Mesenchymal stem cell (in vitro differentiated cells and primary cell): ENCODE measurements at regions not wholly inside any gene's neighbourhood (a gene's known extent, or its start where the extent isn't known, plus 50 kb on each side); places are given as distances from the start of the nearest gene placed in this dataset.
"Not testable (repeated sequence)": the region's sequence is repeated elsewhere in the genome, so short reads cannot be mapped to it uniquely, and the experiment has no call there.

Experiments
- DNase-seq: peaks from one replicate; pipeline ENCODE4 v3.0.0-alpha.2; 2013
- H2AFZ ChIP-seq: one replicate; pipeline ENCODE4 v1.6.1; 2013; ENCODE audit warnings: low read depth, mild to moderate bottlenecking, control low read depth, inconsistent platforms, low read length, moderate library complexity
- H2AK5ac ChIP-seq: 2 replicates; pipeline ENCODE4 v1.6.1; 2013; ENCODE audit warnings: low read length, moderate library complexity, mild to moderate bottlenecking, inconsistent platforms; ENCODE audit not compliant: severe bottlenecking
- H2BK120ac ChIP-seq: one replicate; pipeline ENCODE4 v1.6.1; 2013; ENCODE audit warnings: low read depth, mild to moderate bottlenecking, inconsistent platforms, low read length, moderate library complexity
- H2BK12ac ChIP-seq, 2 experiments: one replicate each; pipeline ENCODE4 v1.6.1; 2013; ENCODE audit warnings: inconsistent platforms in 2 of 2, low read length in 2 of 2, mild to moderate bottlenecking in 2 of 2, moderate library complexity in 2 of 2, control low read depth in 1 of 2
- H2BK15ac ChIP-seq: one replicate; pipeline ENCODE4 v1.6.1; 2013; ENCODE audit warnings: mild to moderate bottlenecking, low read depth, inconsistent platforms; ENCODE audit not compliant: poor library complexity, severe bottlenecking
- H2BK5ac ChIP-seq: 2 replicates; pipeline ENCODE4 v1.6.1; 2013; ENCODE audit warnings: low read depth, mild to moderate bottlenecking, low read length, control low read depth, inconsistent platforms; ENCODE audit not compliant: poor library complexity, severe bottlenecking
- H3K14ac ChIP-seq, 2 experiments: one replicate each; pipeline ENCODE4 v1.6.1; 2013; ENCODE audit warnings: inconsistent platforms in 2 of 2, low read length in 2 of 2, control low read depth in 1 of 2, mild to moderate bottlenecking in 1 of 2, moderate library complexity in 1 of 2
- H3K18ac ChIP-seq, 2 experiments: one replicate each; pipeline ENCODE4 v1.6.1; 2013; ENCODE audit warnings: inconsistent platforms in 2 of 2, low read length in 2 of 2, control low read depth in 1 of 2, low read depth in 1 of 2, mild to moderate bottlenecking in 1 of 2
- H3K23ac ChIP-seq, 2 experiments: one replicate each; pipeline ENCODE4 v1.6.1; 2013; ENCODE audit warnings: inconsistent platforms in 2 of 2, low read length in 2 of 2, mild to moderate bottlenecking in 2 of 2, moderate library complexity in 2 of 2, control low read depth in 1 of 2
- H3K27ac ChIP-seq: 2 replicates; pipeline ENCODE4 v1.5.1; 2013; ENCODE audit warnings: mild to moderate bottlenecking, moderate library complexity, low read length, control low read depth, inconsistent platforms; ENCODE audit not compliant: poor library complexity, severe bottlenecking
- H3K27me3 ChIP-seq, 2 experiments: 2 replicates each; pipeline versions ENCODE4 v1.6.1 to v1.7.0; 2013; ENCODE audit warnings: low read length in 2 of 2, mild to moderate bottlenecking in 2 of 2, moderate library complexity in 2 of 2, control low read depth in 1 of 2, inconsistent platforms in 1 of 2; ENCODE audit not compliant: control insufficient read depth in 1 of 2, insufficient read depth in 1 of 2
- H3K36me3 ChIP-seq, 2 experiments: 2 replicates each; pipeline versions ENCODE4 v1.6.1 to v1.7.0; 2013; ENCODE audit warnings: low read length in 2 of 2, control low read depth in 1 of 2, inconsistent platforms in 1 of 2, low read depth in 1 of 2, mild to moderate bottlenecking in 1 of 2; ENCODE audit not compliant: insufficient read depth in 2 of 2, control insufficient read depth in 1 of 2
- H3K4ac ChIP-seq, 2 experiments: one replicate each; pipeline ENCODE4 v1.6.1; 2013; ENCODE audit warnings: inconsistent platforms in 2 of 2, low read length in 2 of 2, mild to moderate bottlenecking in 2 of 2, moderate library complexity in 2 of 2, control low read depth in 1 of 2, low read depth in 1 of 2
- H3K4me1 ChIP-seq: 2 replicates; pipeline ENCODE4 v1.6.1; 2013; ENCODE audit warnings: low read depth, low read length, control low read depth; ENCODE audit not compliant: control insufficient read depth, insufficient read depth
- H3K4me2 ChIP-seq: 2 replicates; pipeline ENCODE4 v1.6.1; 2013; ENCODE audit warnings: low read length, mild to moderate bottlenecking, inconsistent platforms; ENCODE audit not compliant: poor library complexity, severe bottlenecking
- H3K4me3 ChIP-seq, 2 experiments: 2 replicates each; pipeline versions ENCODE4 v1.5.1 to v1.7.0; 2013; ENCODE audit warnings: low read length in 2 of 2, mild to moderate bottlenecking in 2 of 2, control low read depth in 1 of 2, low read depth in 1 of 2; ENCODE audit not compliant: insufficient read depth in 1 of 2
- H3K79me1 ChIP-seq: replicated peaks from 2 replicates; pipeline ENCODE4 v1.6.1; 2013; ENCODE audit warnings: mild to moderate bottlenecking, control low read depth, low read length, inconsistent platforms; ENCODE audit not compliant: poor library complexity, severe bottlenecking
- H3K9ac ChIP-seq: 2 replicates; pipeline ENCODE4 v1.7.0; 2013; ENCODE audit warnings: mild to moderate bottlenecking, low read length, moderate library complexity
- H3K9me3 ChIP-seq: 2 replicates; pipeline ENCODE4 v1.7.0; 2013; ENCODE audit warnings: mild to moderate bottlenecking, low read length; ENCODE audit not compliant: control insufficient read depth
- H4K8ac ChIP-seq: one replicate; pipeline ENCODE4 v1.6.1; 2013; ENCODE audit warnings: inconsistent platforms, mild to moderate bottlenecking, low read length, moderate library complexity
- H4K91ac ChIP-seq: one replicate; pipeline ENCODE4 v1.6.1; 2013; ENCODE audit warnings: mild to moderate bottlenecking, low read length, inconsistent platforms
- WGBS: methylation state at CpG from one replicate; pipeline ENCODE4 v1.1.7; 2013; ENCODE audit warnings: mixed read lengths; 5-methylcytosine and 5-hydroxymethylcytosine counted together

GRCh38 chr11:134856056-134856971, 444.3 kb upstream of the B3GAT1 start:
- Histone ChIP-seq H3K18ac (no peak overlapping the region), H4K91ac (no peak overlapping the region), H3K14ac (no peak overlapping the region), H3K27me3 (peaks cover 0 to 9% of the 10 kb centered on the region in 2 experiments), H3K4ac (no peak overlapping the region), H3K9ac (no peak overlapping the region), H2BK15ac (no peak overlapping the region), H2BK5ac (no peak overlapping the region), H3K27ac (no peak overlapping the region), H3K23ac (no peak overlapping the region), H2AFZ (no peak overlapping the region), H2AK5ac (no peak overlapping the region), H3K4me3 (no peak overlapping the region), H2BK12ac (no peak overlapping the region), H4K8ac (no peak overlapping the region), H3K4me1 (peaks cover 2% of the 10 kb centered on the region), H3K4me2 (no peak overlapping the region), H3K9me3 (no peaks in the 10 kb centered on the region), H2BK120ac (no peak overlapping the region), H3K79me1 (no peaks in the 10 kb centered on the region), H3K36me3 (no peaks in the 10 kb centered on the region)
- no peak for DNase-seq
- 74% methylated on average over 13 of the region's 14 CpGs for WGBS

- Histone ChIP-seq H4K91ac (no peak overlapping the region), H3K4me1 (peaks cover 2% of the 10 kb centered on the region), H3K23ac (no peak overlapping the region), H2BK12ac (no peak overlapping the region), H3K4me2 (no peak overlapping the region), H2BK120ac (no peak overlapping the region), H3K9ac (no peak overlapping the region), H3K79me1 (no peaks in the 10 kb centered on the region), H3K4me3 (no peak overlapping the region), H4K8ac (no peak overlapping the region), H3K27me3 (peaks cover 0 to 9% of the 10 kb centered on the region in 2 experiments), H3K36me3 (no peaks in the 10 kb centered on the region), H3K18ac (no peak overlapping the region), H2BK5ac (no peak overlapping the region), H3K9me3 (no peaks in the 10 kb centered on the region), H2AFZ (no peak overlapping the region), H2BK15ac (no peak overlapping the region), H3K14ac (no peak overlapping the region), H2AK5ac (no peak overlapping the region), H3K4ac (no peak overlapping the region), H3K27ac (no peak overlapping the region)
- WGBS, result 63% methylated on average over 12 of the region's 12 CpGs
- no peak for DNase-seq
Measured at GRCh38 chr11:134853992-134854991, 442.2 kb upstream of the B3GAT1 start.

- not testable (repeated sequence) for H2BK120ac ChIP-seq, H2BK15ac ChIP-seq, H3K27ac ChIP-seq, H3K14ac ChIP-seq, H4K8ac ChIP-seq, H2BK5ac ChIP-seq, H3K27me3 ChIP-seq, H3K4me3 ChIP-seq, H3K18ac ChIP-seq, H3K4me2 ChIP-seq, H3K9me3 ChIP-seq, H3K4ac ChIP-seq, H4K91ac ChIP-seq, H2AK5ac ChIP-seq, H3K4me1 ChIP-seq, H3K79me1 ChIP-seq, H3K36me3 ChIP-seq, H2AFZ ChIP-seq, H2BK12ac ChIP-seq, H3K23ac ChIP-seq
- peak; percentile 14 for DNase-seq
- 34% methylated on average over 22 of the region's 22 CpGs for WGBS
- peak overlapping the region; percentile 47 for H3K9ac ChIP-seq
Measured at GRCh38 chr11:134851503-134852224, 439.6 kb upstream of the B3GAT1 start.
